Right lung (tissue), 2 donors: ENCODE measurements at regions not wholly inside any gene's neighbourhood (a gene's known extent, or its start where the extent isn't known, plus 50 kb on each side); places are given as distances from the start of the nearest gene placed in this dataset.
"Not testable (repeated sequence)": the region's sequence is repeated elsewhere in the genome, so short reads cannot be mapped to it uniquely, and the experiment has no call there.

Source experiments
- DNase-seq, 2 donors: peaks; one replicate each; pipeline ENCODE4 v3.0.0-alpha.2; 2013

DNA sequence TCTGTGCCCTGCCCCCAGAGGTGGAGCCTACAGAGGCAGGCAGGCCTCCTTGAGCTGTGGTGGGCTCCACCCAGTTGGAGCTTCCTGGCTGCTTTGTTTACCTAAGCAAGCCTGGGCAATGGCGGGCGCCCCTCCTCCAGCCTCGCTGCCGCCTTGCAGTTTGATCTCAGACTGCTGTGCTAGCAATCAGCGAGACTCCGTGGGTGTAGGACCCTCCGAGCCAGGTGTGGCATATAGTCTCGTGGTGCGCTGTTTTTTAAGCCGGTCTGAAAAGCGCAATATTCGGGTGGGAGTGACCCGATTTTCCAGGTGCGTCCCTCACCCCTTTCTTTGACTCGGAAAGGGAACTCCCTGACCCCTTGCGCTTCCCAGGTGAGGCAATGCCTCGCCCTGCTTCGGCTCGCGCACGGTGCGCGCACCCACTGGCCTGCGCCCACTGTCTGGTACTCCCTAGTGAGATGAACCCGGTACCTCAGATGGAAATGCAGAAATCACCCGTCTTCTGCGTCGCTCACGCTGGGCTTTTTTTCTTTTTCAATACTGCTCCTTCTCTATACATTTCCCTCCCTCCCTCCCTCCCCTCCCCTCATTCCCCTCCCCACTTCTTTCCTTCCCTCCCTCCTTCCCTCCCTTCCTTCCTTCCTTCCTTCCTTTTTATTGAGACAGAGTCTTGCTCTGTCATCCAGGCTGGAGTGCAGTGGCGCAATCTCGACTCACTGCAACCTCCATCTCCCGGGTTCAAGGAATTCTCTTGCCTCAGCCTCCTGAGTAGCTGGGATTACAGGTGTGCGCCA lies 197.1 kb upstream of the TBL1XR1 start:
- not testable (repeated sequence) for DNase-seq

DNA sequence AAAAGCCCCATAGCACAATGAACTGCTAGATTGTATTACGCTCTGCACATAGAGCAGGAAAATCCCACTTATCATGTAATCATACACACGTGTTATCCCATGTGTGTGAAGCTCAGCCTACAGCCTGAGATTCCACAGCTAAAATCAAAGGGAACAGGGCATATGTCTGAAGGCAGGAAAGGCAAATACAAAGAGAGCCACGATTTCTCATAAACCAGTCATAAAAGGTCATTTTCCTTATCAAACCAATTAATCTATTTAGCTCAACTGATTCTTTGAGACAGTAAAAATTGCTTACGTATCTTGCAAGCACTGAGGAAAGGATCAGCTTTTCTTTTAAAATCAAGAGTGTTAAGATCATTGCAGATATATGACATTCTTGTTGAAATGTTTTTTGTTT lies 199.5 kb upstream of the TBL1XR1 start:
- DNase-seq, result no peak

DNA sequence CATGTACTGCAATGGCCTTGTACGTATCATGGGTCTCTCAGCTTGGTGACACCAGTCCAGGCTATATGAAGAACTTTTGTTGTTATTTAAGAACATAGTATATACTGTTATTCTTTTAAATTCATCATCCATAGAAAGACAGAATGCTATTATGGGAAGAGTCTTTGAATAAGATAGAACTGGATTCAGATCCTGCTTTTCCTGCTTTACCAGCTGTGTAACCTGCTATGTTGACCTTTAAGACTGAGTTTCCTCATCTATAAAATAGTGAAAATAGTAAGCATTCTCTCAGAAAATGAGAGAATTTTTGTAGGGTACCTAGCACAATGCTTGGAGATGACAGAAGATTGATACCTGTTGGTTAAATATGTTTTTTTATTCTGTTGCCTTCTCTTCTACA lies 204.1 kb upstream of the TBL1XR1 start:
- no peak for DNase-seq

DNA sequence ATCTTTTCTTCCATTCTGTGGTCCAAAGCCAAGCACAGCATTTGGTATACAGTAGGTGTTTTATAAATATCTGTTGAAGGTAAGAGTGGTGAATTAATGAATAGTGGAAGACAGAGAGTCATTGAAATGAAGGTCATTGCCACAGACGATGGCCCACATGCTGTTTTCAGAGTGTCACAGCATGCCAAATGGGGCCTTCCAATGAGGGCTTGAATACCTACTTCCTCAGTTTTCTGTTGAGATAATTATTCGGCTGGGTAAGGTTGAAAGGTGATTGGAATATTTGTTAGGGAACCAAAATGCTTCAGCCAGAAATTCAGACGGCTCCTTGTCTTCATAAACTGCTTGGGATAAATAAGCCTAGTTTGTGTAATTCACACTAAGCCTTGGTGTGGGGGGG lies 205.3 kb upstream of the TBL1XR1 start:
- no peak for DNase-seq

DNA sequence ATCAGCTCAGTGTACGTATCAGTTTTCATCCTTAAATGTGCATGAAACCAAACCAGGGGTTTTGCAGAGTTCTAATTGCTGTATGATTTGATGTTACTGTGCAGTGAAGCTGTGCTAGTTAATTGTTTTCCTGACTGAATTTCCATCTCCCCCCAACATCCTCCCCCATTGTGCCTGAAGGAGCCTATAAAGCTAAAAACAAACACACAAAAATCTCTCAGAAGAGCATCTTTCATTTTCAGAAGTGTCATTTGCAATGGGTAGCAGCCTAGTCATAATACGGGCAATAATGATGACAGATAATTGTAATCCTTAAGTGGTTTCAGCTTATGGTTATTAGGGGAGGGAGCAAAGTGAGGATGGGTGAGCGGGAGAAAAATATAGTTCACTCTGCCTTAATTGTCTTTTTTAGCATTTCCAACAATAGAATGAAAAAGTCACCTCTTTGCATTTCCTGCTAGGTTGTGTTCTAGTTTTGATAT lies 207.9 kb upstream of the TBL1XR1 start:
- DNase-seq, result no peak

DNA sequence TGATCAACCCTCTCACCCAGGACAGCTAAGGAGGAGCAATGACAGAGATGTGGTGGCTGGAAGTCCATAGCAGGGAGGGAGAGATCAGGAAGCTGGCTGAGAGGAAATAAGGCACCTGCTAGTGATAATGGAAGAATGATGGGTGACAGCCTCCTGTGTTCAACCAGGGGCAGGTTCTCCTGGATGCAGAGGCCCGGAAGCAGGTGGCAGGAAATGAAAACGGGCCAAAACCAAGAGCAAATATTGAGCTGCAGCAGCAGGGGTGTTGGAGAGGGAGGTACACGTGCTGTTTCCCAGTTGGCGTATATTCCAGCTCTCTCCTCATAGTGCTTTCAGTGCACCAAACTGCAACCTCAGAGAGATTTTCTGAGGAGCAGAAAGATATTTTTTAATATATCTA lies 213.4 kb upstream of the TBL1XR1 start:
- no peak for DNase-seq

DNA sequence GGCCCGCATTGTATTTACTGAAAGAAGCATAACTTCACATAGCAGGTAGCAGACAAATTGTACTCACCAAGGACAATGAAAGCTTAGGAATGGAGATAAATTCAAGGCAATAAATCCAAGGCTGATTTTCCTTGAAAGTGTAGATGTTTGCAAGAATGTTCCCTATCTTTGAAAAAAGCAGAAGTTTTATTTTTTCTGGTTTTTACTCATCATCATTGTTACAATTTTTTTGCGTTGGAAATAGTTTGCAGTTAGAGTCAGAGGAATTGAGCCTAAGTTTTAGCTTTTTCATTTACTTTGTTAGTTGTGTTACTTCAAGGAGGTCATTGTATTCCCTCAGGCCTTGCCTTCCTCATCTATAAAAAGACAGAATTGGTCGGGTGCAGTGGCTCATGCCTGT lies 213.9 kb upstream of the TBL1XR1 start:
- DNase-seq, result no peak

DNA sequence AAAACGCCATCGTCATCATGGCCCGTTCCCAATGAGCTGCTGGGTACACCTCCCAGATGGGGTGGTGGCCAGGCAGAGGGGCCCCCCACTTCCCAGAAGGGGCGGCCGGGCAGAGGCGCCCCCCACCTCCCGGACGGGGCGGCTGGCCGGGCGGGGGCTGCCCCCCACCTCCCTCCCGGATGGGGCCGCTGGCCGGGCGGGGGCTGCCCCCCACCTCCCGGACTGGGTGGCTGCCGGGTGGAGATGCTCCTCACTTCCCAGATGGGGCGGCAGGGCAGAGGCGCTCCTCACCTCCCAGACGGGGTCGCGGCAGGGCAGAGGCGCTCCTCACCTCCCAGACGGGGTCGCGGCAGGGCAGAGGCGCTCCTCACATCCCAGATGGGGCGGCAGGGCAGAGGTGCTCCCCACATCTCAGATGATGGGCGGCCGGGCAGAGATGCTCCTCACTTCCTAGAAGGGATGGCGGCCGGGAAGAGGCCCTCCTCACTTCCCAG lies 215.4 kb upstream of the TBL1XR1 start:
- not testable (repeated sequence) for DNase-seq

DNA sequence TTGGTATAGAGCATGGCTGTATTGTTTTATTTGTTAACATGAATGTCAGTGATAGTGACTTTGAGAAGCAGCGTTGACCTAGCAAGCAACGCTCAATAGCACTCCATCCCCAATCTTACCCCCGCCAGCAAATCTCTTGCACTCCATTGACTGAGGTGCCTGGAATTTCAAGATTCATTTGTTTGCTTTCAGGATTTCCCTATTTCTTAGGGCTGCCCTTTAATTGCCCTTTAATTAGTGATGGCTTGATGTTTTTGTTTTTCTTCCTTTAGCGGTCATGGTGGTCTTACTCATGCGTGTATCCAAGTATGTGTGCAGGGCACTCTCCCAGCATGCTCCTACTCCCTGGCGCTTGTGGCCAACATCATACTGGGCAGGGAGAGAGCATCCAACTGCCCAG lies 216.8 kb upstream of the TBL1XR1 start:
- DNase-seq, result peak; percentile 58 to 70

DNA sequence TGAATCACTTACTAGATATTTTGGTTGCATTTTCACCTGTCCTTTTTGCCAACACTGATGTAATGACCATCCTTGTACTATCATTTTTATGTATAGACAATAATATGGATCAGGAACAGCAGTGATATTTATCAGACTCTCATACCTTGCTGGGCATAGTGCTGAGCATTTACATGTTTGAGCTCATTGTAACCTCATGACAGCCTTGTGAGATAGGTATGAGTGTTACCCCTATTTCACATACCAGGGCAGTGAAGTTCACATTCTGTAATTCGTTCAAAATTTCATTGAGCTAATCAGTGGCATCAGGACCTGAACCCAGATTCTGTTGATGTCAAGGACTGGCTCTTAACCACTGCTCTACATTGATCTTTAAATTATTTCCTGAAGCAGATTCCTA lies 221.5 kb upstream of the TBL1XR1 start:
- no peak for DNase-seq

DNA sequence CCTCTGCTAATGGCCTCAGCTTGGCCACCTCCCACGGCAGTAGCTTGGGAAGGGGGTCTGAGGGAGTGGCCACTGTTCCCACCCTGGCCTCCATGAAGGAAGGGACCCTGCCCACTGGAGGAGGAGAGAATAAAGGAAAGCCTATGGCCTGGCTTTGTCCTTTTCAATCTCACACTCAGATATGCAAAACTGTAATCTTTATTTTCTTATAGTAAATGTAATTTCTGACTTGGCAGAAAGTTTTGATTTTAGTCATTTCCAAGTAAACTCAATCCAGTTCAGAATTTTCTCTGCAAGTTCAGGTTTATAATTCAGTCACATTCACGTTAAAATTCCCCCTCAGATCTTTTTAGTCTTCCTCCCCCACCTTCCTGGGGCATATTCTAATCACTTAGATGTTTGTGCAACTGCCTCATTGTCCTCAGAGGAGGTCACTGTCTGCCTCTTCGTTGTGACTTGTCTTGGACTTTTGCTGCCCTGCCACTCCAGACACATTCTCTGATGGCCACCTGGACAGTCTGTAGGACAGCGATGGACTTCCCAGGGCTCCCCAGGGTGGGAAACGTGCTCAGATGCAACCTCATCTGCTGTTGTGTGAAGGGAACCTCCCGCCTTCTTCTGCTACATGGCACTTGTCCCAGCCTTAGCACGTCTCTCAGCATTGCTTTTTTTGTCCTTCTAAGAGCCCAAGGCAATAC lies 222.8 kb upstream of the TBL1XR1 start:
- no peak for DNase-seq

DNA sequence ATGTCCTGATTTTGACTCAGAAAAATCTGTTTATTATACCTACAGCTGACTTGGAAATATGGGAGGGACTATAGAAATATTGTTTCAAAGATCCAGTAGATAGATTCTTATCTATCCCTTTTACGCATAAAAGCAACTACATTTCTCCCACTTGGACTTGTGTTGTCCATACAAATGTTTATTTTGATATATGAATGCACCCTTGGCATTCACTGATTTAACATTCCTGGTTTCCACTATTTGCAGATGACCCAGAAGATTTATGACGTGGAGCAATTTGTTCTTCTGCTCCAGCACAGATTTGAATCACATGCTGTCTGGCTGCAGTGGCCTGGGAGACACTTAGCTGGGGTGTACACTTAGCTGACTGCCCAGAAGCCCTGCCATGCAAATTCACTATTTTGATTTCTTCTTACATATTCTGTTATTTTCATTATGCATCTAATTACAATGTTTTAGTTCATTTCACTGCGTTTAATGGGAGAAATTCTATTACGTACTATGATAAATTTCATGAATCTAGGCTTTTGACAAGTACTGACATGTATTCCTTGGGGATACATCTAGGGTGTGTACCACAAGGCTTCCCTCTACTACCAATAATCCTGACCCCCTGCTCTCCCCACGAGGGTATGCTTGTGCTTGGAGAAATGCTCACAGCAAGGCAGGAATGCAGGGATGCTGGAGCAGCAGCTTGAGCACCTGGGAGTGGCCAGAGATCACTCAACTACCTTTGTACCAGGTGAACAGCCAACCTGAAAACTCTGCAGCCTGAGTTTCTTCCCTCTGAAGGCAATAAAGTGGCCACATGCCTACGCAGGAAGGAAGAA lies 223.6 kb upstream of the TBL1XR1 start:
- DNase-seq, result no peak

DNA sequence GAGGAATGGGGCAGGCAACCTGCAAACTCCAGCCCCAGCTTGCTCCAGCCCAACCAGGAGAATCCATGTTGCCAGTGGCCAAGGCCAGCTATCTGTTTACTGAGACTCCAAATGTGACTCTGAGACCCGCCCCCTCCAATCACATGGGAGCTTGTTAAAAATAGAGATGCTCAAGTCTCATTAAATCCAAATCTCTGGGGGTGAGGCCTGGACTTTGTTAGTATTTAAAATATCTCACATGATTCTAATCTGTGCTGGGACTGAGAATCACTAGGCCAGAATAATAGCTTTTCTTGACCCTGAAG lies 224.2 kb upstream of the TBL1XR1 start:
- no peak for DNase-seq

DNA sequence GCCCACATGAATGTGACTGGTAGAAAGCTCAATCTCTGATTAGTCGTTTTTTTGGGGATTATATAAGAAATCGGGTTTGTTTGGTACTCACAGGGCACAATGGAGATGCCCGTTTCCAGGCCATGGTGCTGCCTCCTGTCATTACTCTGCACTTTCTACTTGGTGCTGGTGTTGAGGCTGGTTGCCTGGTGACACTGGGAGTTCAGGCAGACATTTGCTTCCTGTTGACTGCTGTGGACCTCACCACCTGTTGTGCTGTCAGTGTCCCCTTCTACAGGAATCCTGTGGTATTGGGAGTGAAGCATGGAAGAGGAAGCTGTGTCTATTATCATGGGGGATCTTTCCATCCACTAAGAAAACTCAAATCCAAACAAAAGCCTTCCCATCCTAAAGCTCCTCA lies 227.2 kb upstream of the TBL1XR1 start:
- DNase-seq, result no peak

DNA sequence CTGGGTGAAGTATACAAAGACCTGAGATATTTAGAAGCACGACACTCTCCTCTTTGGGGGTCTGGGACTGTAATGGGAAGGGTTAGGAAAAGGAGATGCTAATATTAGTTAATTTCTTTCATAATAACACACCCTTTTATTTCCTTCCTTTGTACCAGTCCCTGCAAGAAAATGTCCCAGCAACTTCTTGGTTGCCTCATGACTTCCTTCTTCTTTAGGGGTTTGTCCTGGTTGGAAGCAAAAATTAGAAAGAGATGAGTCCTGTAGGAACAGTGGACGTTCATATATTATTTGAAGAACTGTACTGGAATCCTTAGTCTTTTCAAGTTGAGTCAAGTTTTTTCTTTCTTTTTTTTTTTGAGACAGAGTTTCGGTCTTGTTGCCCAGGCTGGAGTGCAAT lies 227.8 kb upstream of the TBL1XR1 start:
- DNase-seq, result no peak

DNA sequence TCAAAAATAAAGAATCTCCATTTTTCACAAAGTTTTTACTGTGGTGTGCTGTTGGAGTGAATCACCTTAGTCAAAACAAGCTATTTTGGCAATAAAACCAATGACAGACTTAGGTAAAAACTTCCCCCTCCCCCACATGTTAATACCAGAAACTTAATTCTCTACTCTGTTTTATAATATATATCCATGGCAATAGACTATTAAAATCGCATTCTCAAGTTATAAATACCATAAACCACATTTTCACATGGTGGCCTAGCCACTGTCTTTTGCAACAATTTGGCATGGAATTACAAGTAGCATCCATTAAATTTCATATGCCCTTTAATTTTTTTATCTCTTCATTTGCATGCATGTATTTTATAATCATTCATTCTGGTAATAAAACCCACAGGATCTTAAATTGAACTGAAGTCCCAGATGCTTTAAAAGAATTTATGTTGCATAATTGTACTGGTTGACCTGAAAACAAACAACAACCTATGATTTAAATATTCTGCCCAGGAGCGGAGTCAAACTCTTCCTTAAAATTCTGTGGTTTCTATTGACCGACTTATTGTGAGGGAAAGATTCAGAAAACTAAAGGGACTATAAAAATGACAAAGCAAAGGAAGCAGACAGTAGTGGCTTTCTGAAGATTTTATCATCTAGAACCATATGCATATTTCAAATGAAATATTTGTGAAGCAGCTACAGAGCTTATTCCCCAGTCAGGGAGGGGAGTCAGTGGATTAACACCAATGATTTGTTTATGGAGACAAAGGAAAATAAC lies 229.0 kb upstream of the TBL1XR1 start:
- no peak for DNase-seq

DNA sequence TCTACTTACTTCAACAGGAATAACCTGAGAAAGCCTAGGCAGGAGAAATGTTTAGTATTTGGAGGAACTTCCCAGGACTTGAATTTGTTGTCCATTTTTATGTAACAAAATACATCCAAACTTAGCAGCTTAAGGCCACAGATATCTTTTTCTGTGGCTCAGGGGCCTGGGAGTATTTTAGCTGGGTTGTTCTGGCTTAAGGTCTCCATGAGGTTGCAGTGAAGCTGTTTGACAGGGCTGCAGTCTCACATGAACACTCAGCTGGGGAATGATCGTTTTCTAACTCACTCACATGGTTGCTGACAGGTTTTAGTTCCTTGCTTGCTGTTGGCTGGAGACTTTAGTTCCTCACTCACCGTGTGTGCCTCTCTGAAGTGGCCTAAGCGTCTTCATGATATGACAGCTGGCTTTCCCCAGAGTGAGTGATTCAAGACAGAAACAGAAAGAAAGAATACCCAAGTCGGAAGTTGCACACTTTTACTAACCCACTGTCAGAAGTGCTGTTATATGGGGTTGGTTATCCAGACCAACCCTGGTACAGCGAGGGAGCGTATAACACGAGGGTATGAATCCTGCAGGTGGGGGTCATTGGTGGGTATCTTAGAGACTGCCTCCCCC lies 229.7 kb upstream of the TBL1XR1 start:
- no peak for DNase-seq

DNA sequence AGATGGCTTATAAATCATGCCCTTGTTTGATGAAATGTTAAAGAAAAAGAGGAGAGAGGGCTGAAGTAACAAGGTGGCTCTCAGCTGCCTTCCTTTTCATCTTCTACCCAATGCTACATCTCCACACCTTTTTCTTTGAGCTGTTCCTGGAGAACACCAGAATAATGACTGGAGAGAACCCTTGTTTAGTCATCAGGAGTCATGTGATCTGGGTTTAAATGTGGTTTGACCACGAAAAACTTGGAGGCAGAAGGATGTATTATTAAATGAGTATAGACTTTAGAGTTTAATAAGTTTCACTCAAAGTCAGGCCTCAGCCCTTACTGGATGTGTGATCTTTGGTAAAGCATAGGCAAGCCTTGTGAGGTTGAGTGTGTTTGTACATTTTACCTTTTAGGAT lies 230.3 kb upstream of the TBL1XR1 start:
- DNase-seq, result no peak

DNA sequence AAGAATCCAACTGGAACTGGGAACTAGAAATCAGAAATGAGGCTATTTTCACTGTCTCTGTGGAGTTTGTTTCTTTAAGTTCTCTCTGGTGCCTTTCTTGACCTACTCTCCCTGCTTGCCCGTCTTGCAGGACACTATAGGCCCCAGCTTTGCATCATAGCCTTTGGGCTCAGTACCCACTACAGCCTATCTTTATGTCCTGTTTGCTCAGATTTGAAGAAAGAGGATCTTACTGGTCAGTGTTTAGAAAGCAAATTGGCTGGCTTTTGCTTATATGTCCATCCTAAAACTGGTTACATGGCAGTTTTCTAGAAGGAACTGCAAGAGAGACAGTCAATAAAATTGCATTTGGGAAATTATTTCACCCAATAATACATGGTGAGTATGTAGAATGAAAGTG lies 231.8 kb upstream of the TBL1XR1 start:
- DNase-seq, result no peak

DNA sequence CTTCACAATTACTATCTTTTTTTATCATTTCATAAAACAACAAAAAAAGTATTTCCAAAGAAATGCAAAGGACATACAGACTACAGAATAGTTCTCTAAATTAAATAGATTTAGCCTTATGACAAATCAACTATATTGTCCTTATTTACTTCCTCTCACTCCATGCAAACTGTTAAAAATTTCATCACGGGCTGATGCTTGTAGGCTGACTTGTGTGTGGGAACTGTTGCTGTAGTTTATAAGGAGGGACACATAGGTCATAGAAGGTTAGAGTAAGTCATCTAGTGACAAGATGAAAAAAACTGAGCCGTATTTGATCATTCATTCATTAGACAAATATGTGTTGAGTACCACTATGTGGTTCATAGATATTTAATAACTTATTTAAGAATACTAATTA lies 232.5 kb upstream of the TBL1XR1 start:
- DNase-seq, result no peak

DNA sequence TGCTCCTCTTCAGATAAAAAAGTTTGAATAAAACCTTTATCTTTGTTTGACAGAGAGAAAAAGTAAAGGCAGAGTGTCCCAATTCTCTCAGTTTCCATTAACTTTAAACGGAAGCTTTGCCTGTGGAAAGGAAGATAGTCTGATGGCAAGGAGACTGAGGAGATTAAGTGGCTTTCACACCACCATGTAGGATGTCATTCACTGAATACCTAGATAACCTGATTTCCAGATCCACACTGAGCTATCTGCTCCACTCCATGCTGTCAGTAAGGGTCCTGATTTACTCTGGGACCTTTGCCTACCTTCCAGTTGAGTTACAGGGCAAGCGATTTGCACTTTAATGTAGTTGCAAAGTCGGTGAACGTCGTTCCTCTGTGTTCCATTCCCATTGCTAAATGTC lies 233.4 kb upstream of the TBL1XR1 start:
- no peak for DNase-seq
